HG03025 (cell line): ENCODE measurements at regions not wholly inside any gene's neighbourhood (a gene's known extent, or its start where the extent isn't known, plus 50 kb on each side); places are given as distances from the start of the nearest gene placed in this dataset.
"Not testable (repeated sequence)": the region's sequence is repeated elsewhere in the genome, so short reads cannot be mapped to it uniquely, and the experiment has no call there.

Experiments used
- ATAC-seq: cut with Tn5 transposase; IDR thresholded peaks from one replicate; pipeline ENCODE4 v1.9.1; 2021; ENCODE audit warnings: mild to moderate bottlenecking, moderate library complexity; ENCODE audit not compliant: unreplicated experiment, low FRiP score

GRCh38 chr5:125673359-125673950 is 749.8 kb upstream of the GRAMD2B start:
- ATAC-seq, result no peak

GRCh38 chr5:125679522-125679921 is 743.7 kb upstream of the GRAMD2B start:
- no peak for ATAC-seq

- no peak for ATAC-seq
Measured at GRCh38 chr5:125683669-125684068, 739.5 kb upstream of the GRAMD2B start.

GRCh38 chr5:125685771-125686170 is 737.4 kb upstream of the GRAMD2B start:
- no peak for ATAC-seq

- not testable (repeated sequence) for ATAC-seq
Measured at GRCh38 chr5:125691738-125692530, 731.3 kb upstream of the GRAMD2B start.

GRCh38 chr5:125695996-125696655 is 727.1 kb upstream of the GRAMD2B start:
- ATAC-seq, result no peak

GRCh38 chr5:125696762-125697161 is 726.4 kb upstream of the GRAMD2B start:
- no peak for ATAC-seq

GRCh38 chr5:125698420-125698819 is 724.8 kb upstream of the GRAMD2B start:
- no peak for ATAC-seq

- ATAC-seq, result no peak
Measured at GRCh38 chr5:125699860-125700259, 723.3 kb upstream of the GRAMD2B start.

GRCh38 chr5:125700380-125700861 is 722.8 kb upstream of the GRAMD2B start:
- no peak for ATAC-seq

GRCh38 chr5:125703616-125704015 is 719.6 kb upstream of the GRAMD2B start:
- no peak for ATAC-seq

- no peak for ATAC-seq
Measured at GRCh38 chr5:125704888-125705287, 718.3 kb upstream of the GRAMD2B start.

- ATAC-seq, result no peak
Measured at GRCh38 chr5:125708583-125708982, 714.6 kb upstream of the GRAMD2B start.

GRCh38 chr5:125710745-125711144 is 712.5 kb upstream of the GRAMD2B start:
- ATAC-seq, result no peak

- no peak for ATAC-seq
Measured at GRCh38 chr5:125712397-125712796, 710.8 kb upstream of the GRAMD2B start.

- ATAC-seq, result no peak
Measured at GRCh38 chr5:125713109-125713805, 710.0 kb upstream of the GRAMD2B start.

GRCh38 chr5:125715216-125715615 is 708.0 kb upstream of the GRAMD2B start:
- no peak for ATAC-seq

- no peak for ATAC-seq
Measured at GRCh38 chr5:125717209-125717608, 706.0 kb upstream of the GRAMD2B start.

GRCh38 chr5:125719681-125720347 is 703.4 kb upstream of the GRAMD2B start:
- no peak for ATAC-seq

GRCh38 chr5:125720348-125720685 is 702.9 kb upstream of the GRAMD2B start:
- no peak for ATAC-seq
